ENCODE measurements at regions not wholly inside any gene's neighbourhood (a gene's known extent, or its start where the extent isn't known, plus 50 kb on each side); places are given as distances from the start of the nearest gene placed in this dataset.

DNA sequence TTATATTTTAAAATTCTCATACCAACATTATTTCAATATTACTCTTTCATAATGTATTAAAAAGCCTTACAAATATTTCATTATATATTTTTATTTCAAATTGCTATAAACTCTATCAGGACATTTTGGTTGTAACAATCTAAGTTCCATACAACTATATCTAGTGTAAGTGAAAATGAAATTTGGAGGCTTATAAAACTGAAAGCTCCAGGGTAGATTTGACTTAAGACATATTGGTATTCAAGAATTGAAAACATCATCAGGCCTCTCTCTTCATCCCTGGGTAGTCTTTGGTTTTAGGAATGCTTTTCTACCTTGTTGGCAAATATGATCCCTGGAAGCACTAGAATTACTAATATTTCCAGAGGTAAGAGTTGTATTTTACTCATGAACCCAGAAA is 342.6 kb downstream of the DTHD1 start:
- no peak for DNase-seq
- CTCF ChIA-PET: no interaction called here
- Mint-ChIP-seq H3K27ac (ENCODE audit: unreplicated experiment) (no peak overlapping the region), H3K9me3 (ENCODE audit: low read depth, unreplicated experiment) (no peaks in the 10 kb centered on the region), H3K27me3 (ENCODE audit: unreplicated experiment) (no peaks in the 10 kb centered on the region), H3K4me3 (ENCODE audit: low read depth, unreplicated experiment) (no peak overlapping the region), H3K4me1 (ENCODE audit: low read depth, unreplicated experiment) (no peaks in the 10 kb centered on the region), H3K36me3 (ENCODE audit: insufficient read depth, unreplicated experiment) (no peaks in the 10 kb centered on the region)
- TF ChIP-seq, protein P1, sequence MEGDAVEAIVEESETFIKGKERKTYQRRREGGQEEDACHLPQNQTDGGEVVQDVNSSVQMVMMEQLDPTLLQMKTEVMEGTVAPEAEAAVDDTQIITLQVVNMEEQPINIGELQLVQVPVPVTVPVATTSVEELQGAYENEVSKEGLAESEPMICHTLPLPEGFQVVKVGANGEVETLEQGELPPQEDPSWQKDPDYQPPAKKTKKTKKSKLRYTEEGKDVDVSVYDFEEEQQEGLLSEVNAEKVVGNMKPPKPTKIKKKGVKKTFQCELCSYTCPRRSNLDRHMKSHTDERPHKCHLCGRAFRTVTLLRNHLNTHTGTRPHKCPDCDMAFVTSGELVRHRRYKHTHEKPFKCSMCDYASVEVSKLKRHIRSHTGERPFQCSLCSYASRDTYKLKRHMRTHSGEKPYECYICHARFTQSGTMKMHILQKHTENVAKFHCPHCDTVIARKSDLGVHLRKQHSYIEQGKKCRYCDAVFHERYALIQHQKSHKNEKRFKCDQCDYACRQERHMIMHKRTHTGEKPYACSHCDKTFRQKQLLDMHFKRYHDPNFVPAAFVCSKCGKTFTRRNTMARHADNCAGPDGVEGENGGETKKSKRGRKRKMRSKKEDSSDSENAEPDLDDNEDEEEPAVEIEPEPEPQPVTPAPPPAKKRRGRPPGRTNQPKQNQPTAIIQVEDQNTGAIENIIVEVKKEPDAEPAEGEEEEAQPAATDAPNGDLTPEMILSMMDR (IDR thresholded peaks at IDR 0.05; ENCODE audit: unreplicated experiment): no peak
- BruUV-seq (replicated peaks): no TSS peak
- intact Hi-C loops (cut with micrococcal nuclease; ENCODE audit: unreplicated experiment): no loop called here

DNA sequence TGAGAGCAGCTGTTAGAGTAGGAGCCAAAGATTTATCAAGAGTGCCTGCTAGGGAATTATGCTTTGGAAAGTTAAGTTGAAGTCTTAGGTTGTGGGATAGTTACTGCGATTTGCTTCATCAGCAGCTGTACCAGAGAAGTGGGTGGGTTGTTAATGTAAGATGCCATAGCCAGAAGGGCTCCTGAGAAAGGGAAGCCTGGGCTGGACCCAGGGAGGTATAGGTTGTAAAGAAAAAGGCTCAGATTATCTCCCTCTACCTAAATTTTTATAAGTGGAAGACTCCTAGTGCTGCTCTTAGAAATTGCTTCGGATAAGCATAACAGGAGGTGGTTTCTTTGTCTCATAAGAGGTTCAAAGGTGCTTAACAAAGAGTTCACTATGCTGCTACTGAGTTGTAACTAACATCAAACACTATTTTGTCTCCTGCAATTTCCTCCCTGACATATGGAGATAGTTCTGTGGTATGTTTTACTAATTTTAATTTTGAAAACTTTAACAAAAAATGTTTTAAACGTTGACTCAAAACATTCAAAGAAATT is 356.9 kb downstream of the DTHD1 start:
- no peaks in the 10 kb centered on the region for H3K36me3 Mint-ChIP-seq (ENCODE audit: insufficient read depth, unreplicated experiment)
- intact Hi-C loops (cut with micrococcal nuclease; ENCODE audit: unreplicated experiment): no loop called here
- BruUV-seq (replicated peaks): no TSS peak
- no peaks in the 10 kb centered on the region for H3K9me3 Mint-ChIP-seq (ENCODE audit: low read depth, unreplicated experiment)
- no peaks in the 10 kb centered on the region for H3K27me3 Mint-ChIP-seq (ENCODE audit: unreplicated experiment)
- no peak overlapping the region for H3K4me3 Mint-ChIP-seq (ENCODE audit: low read depth, unreplicated experiment)
- TF ChIP-seq, protein P1 (IDR thresholded peaks at IDR 0.05; ENCODE audit: unreplicated experiment): no peak
- CTCF ChIA-PET: no interaction called here
- no peak for DNase-seq
- no peaks in the 10 kb centered on the region for H3K4me1 Mint-ChIP-seq (ENCODE audit: low read depth, unreplicated experiment)
- H3K27ac Mint-ChIP-seq (ENCODE audit: unreplicated experiment): no peak overlapping the region

DNA sequence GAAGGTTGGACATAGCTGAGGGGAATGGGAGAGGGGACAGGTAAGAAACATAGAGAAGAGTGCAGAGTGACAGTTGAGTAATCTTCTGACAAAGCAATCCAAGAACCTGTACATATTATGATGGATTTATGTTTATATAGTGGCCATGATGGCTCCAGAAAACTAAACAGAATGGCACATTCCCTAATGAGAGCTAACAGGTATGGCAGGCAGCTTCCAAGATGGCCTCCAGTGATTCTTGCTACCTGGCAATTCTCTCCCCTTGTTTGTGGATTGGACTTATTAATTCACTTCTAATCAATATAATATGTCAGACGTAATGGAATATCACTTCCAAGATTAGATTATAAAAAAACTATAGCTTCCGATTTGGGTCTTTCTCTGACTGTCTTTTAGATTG is 359.5 kb downstream of the DTHD1 start:
- CTCF ChIA-PET: no interaction called here

DNA sequence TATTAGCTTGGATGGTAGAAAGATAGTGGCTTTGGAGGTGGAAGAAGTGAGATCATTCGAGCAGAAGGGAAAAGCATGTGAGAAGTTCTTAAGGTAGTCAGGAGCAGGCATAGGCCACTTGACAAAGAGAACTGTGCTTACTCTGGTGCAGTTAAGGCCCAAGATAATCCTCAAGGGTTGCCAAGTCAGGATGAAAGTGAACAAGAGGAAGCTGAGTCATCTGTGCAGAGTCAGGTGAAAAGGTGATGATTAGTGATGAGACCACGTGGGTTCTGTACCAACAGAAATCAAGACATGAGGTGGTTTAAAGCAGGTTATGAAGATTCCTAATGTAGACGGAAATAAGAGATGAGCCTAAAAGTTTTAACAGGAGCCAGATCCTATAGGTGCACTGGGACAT is 369.8 kb downstream of the DTHD1 start:
- no peak overlapping the region for H3K4me3 Mint-ChIP-seq (ENCODE audit: low read depth, unreplicated experiment)
- DNase-seq: no peak
- intact Hi-C loops (cut with micrococcal nuclease; ENCODE audit: unreplicated experiment): no loop called here
- no peaks in the 10 kb centered on the region for H3K9me3 Mint-ChIP-seq (ENCODE audit: low read depth, unreplicated experiment)
- H3K27ac Mint-ChIP-seq (ENCODE audit: unreplicated experiment): no peak overlapping the region
- TF ChIP-seq, protein P1 (IDR thresholded peaks at IDR 0.05; ENCODE audit: unreplicated experiment): no peak
- H3K36me3 Mint-ChIP-seq (ENCODE audit: insufficient read depth, unreplicated experiment): no peaks in the 10 kb centered on the region
- H3K4me1 Mint-ChIP-seq (ENCODE audit: low read depth, unreplicated experiment): peaks cover 8% of the 10 kb centered on the region
- CTCF ChIA-PET: no interaction called here
- no TSS peak for BruUV-seq (replicated peaks)
- H3K27me3 Mint-ChIP-seq (ENCODE audit: unreplicated experiment): no peaks in the 10 kb centered on the region

More for the DNA sequence above, 359.5 kb downstream of the DTHD1 start:
- Mint-ChIP-seq H3K36me3 (ENCODE audit: insufficient read depth, unreplicated experiment) (no peaks in the 10 kb centered on the region), H3K4me3 (ENCODE audit: low read depth, unreplicated experiment) (no peak overlapping the region), H3K27me3 (ENCODE audit: unreplicated experiment) (no peaks in the 10 kb centered on the region), H3K27ac (ENCODE audit: unreplicated experiment) (no peak overlapping the region), H3K9me3 (ENCODE audit: low read depth, unreplicated experiment) (no peaks in the 10 kb centered on the region), H3K4me1 (ENCODE audit: low read depth, unreplicated experiment) (no peaks in the 10 kb centered on the region)
- no peak for DNase-seq
- no TSS peak for BruUV-seq (replicated peaks)
- intact Hi-C loops (cut with micrococcal nuclease; ENCODE audit: unreplicated experiment): no loop called here
- TF ChIP-seq, protein P1 (IDR thresholded peaks at IDR 0.05; ENCODE audit: unreplicated experiment): no peak

All from Calu3 (cell line).